SHP77 (cell line): ENCODE measurements at regions not wholly inside any gene's neighbourhood (a gene's known extent, or its start where the extent isn't known, plus 50 kb on each side); places are given as distances from the start of the nearest gene placed in this dataset.

Experiments used
- DNase-seq, 2 experiments: peaks; one replicate each; lab custom pipeline; 2025; lab: John Stamatoyannopoulos, UW

DNA sequence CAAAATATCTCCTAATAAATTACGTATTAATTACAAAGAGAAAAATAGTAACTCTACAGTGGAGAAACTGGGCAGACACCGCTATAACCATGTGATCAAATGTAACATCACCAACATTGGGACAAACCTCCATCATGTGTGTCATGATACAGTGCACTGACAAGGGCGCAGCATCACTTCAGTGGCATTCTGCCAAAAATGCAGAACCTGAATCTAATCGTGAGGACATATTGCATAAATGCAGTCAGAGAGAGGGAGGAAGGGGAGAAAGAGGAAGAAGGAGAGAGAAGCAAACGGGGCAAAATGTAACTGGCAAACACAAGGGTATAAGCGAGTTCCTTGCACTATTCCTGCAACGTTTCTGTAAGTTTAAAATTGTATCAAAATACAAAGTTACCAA, 74.2 kb upstream of the MARCHF10 start:
- peak; percentile 17 to 40 for DNase-seq

DNA sequence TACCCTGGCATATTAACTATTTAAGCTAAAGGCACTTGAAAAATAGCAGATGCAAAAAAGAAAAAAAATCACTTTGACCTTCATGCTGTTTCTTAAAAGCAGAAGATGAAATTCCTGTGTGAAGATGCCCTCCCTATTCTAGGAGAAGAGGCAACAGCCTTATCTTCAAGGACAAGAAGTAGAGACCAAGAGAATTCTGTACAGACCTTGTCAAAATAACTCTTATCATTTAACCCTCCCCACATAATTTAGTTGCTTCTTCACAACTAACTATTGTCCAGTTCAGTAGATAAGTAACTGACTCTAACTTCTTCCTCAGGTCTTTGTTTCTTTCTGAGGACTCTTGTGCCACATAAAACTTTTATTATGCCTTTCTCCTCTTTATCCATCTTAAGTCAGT, 72.0 kb upstream of the MARCHF10 start:
- no peak for DNase-seq

DNA sequence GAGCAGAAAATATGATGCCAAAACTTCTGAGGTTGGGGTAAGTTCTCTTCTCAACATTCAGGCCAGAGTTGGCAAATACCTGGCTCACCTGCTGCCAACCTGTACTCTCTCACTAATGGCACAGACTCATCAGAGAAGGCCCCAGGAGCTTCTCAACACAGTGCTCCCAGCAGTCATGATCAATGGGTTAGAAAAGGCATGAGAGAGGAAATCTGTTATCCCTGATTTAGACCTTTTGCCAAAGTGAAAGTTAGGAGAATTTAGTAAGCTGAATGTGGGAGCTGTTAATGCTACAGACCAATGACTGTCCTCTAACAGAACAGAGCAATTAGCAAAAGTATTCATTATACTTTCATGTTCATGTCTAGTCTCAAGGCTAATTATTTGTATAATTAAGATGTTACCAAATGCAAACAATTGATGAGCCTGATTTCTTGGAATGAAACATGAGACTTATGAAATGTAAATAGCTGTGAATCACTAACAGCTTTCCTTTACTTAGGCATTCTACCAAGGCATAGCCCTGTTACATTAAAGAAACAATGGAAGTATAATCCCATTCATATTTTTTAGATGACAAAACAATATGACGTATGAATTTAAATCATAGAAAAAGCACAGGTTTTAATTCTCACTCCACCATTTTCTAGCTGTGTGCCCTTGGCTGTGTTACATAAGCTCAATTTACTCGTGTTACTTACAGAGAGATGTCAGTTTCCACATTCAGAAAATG, 68.7 kb upstream of the MARCHF10 start:
- DNase-seq, result no peak

DNA sequence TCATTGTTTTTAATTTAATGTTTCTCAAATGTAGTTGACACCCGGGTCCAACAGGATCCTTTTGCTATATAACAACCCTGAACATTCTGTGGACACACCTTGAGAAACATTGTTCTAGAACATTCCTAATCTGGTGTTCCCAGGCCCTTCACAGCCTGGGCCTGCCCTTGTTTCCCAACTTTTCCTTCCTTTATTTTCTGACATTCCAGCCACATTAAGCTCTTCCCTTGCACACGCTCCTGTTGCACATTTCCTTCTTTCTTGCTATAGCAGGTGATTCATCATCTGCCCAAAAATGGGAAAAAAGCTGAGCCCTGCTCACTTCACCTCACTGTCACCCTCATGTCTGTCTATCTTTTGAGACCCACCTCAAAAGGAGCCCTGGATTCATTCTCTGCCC, 67.9 kb upstream of the MARCHF10 start:
- DNase-seq, result no peak

DNA sequence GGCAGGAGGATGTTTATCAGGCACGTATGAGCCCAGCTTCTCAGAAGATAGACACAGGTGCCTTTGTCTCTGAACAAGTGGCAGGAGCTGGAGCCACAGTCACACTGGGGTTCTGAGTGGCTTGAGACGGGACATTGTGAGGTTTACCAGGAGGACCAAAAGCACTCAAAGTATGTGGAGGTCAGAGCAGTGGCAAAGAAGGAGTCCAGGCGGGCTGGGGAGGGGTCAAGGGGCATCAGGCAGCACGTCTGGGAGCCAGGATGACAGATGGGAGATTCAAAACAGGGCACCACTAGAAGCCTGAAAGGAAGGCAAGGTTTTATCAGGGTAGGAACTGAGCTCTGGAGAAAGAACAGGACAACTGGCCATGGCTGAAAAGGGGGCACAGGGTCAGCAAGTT, 67.2 kb upstream of the MARCHF10 start:
- no peak for DNase-seq

DNA sequence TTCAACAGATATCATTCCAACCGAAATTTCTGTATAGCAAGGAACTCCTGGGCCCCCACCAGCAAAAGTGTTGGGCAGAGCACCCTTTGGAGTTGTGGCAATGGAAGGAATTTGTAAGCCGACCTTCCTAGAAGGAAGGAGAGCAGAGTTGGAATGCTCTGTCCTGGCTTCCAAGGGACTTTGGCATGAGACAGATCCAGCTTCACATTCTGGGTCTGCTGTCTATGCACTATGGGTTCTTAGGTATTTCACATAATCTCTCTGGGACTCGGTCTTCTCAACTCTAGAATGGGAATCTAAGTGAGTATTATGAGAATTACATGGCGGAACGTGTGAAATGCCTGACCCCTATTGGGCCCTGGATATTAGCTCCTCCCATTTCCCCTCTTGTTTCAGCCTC, 63.2 kb upstream of the MARCHF10 start:
- no peak for DNase-seq

DNA sequence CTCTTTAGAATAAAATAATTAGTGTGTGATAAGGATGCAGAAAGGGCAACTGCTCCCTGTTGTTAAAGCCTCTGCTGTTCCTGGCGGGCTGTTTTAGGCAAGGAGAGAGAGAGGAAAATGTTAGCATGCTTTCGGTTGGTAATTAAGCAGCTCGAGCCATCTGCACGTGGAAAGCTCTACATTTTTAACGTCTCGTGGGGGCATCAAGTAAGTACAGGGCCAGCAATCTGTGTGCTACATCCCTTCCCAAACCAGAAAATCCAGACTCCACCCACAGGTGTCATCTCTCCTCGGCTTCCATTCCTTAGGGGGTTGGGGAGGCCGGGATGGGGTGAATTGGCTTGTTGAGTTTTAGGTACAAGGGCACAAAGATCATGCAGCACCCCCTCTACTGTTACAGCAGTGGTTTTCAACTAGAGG, 62.4 kb upstream of the MARCHF10 start:
- DNase-seq, result no peak

DNA sequence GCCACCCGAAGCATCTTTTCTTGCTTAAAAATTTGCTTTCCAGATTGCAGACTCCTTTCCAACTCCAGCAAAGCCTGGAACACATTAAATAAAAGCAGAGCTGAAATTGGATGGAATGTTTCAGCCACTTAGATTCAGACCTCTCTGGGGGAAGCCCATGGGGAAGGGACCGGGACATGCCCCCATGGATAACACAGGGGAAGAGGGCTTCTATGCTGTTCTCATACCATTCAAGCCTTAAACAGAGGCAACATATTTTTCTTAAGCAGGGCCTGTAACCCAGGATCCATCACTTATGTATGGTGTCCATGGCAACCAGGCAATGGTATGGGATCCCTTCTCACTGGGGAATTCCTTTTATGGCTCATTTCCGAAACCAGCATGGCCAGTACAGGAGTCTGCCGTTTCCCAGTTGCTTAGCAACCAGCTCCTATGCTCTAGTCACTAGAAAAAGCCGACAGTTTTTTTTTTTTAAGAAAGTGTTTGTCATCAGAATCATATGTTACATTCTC, 62.0 kb upstream of the MARCHF10 start:
- no peak for DNase-seq

DNA sequence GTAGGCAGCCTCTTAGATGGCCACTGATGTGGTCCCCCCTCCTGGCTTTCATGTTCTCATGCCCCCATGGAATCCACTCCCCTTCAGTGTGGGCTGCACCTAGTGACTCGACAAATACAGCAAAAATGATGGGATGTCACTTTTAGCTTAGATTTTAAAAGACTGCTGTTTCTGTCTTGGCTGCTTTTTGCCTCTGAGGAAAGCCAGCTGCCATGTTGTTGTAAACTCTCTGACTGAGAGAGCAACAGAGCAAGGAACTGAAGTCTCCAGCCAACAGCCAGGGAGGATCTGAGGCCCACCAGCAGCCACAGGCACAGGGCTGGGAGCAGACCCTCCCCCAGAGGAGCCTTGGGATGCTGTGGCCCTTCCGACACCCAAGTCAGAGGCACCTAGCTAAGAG, 60.6 kb upstream of the MARCHF10 start:
- DNase-seq, result no peak

DNA sequence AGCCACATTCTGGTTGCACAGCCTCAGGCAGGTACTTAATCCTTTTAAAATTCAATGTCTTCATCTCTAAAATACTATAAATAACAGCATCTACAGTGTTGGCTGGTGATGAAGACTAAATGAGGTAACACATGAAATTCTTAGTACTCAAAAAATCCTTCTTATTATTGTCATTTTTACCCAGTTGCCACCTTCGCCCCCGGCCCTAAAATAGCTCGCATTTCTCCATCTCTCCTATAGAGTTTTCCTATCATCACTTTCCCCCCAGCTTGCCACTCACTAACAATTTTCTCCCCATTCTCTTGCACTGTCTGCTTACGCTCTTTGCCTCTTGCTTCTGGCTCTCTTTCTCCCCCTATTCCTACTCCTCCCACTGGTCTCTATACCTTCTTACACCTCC, 59.9 kb upstream of the MARCHF10 start:
- no peak for DNase-seq

DNA sequence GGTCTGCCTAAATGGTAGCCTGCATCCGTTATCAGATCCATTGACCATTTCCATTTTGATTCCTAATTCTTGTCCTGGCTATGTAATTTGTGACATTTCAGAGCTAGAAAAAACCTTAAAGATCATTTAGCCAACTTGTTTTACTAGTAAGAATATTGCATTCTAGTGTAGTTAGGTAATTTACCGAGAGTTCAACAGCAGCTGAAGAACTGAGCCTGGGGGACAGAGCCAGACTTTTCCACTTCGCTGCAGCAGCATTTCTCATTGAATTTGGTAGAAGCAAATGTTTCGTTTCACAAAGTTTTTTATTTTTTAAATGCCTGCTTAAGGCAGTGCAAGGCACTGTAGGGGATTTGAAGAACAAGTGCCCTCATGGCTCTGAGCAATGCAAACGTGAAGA, 59.2 kb upstream of the MARCHF10 start:
- no peak for DNase-seq

DNA sequence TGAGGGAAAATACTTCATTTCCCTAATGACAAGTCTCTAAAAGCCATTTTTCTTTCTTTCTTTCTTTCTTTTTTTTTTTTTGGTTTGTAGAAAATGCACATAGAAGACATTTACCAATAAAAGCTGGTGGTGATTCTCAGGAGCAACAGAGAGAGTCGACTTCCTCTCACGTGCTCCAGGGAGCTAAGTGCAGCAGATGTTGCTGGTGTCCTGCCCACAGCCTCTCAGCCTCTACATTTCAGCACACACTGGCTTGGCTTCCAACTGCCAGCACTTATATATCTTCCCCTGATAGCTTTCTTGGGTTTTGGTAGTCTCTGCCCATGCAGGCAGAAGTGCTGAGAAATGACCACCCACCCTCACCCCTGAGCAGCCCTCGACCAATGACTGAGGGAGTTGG, 58.4 kb upstream of the MARCHF10 start:
- no peak for DNase-seq

DNA sequence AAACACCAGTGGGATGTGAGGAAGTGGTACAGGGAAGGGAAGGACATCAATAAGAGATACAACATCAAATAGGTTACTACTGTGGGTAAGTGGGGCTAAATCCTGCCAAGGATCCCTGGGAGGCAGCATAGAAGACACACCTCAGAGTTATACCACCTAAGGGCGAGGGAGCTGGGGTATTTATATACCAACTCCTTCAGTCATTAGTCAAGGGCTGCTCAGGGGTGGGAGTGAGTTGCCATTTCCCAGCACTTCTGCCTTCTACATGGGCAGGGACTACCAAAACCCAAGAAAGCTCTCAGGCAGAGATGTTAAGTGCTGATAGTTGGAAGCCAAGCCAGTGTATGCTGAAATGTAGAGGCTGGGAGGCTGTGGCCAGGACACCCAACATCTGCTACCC, 57.5 kb upstream of the MARCHF10 start:
- no peak for DNase-seq

DNA sequence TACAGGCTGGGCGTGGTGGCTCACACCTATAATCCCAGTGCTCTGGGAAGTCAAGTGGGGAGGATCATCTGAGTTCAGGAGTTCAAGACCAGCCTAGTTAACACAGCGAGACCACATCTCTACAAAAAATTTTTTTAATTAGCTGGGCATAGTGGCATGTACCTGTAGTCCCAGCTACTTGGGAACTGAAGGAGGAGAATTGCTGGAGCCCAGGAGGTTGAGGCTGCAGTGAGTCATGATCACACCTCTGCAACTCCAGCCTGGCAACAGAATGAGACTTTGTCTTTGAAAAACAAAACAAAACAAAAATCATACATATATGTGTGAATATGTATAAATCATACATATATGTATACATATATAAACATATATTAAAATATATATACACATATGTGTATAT, 54.1 kb upstream of the MARCHF10 start:
- DNase-seq, result no peak

DNA sequence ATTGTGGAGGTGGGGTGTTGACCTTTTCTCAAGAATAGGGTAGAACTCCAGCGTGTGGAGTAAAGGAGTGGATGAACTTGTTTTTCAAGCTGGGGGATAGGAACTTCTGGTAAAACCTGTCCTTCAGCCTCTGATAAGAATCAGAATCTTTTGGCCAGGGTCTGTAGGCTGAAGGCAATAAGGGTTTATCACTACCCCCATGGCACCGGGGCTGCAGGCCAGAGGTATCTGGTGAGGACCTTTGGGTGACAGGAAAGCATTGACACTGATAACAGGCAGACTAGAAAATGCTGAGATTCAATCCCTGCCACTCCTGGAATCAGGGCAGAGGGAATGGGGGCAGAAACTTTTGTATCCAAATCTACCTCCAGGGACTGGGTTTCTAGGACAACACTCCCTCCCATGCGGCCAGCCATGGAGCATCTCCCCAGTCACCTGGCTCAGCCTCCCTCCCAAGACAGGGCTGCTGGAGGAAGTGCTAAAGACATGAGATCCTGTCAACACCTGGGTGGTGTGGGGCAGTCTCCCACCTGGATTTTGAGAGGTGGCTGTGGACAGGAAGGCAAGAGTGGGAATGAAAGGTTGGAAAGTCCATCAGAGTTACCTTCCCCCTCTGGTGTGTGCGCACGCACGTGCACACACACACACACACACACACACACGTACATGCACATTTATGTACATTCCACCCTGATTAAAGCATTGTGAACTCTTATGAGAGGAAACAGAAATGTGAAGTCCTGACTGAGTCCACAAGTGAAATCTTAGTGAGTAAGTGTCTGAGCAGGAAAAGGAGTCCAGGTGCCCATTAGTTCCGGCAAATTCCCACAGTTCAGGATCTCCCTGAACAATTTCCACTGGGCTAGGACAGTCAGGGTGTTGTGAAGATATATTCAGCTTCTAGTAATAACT, 53.1 kb upstream of the MARCHF10 start:
- DNase-seq, result no peak

DNA sequence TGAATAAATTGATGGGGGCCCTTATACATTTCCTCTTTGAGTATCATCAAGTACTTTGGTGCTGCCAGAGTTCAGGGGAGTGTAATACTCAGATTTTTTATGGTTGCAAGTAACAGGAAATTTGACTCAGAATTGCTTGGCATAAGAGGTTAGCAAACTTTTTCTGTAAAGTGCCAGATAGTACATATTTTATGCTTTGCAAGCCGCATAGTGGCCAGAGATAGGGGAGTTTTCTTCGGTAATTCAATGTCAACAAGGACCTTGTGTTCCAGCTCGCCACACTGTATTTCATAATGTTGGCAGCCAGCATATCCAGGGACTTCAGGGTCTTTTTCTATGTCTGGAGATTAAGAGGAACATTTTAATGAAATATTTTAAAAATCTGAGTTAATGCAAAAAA, 51.0 kb upstream of the MARCHF10 start:
- DNase-seq, result no peak
